DOHH2 (cell line): ENCODE measurements at regions not wholly inside any gene's neighbourhood (a gene's known extent, or its start where the extent isn't known, plus 50 kb on each side); places are given as distances from the start of the nearest gene placed in this dataset.

Source experiments
- H3F3A ChIP-seq: fragments of 200-600 bp; sonication (generic), shearing (Covaris generic); 2 replicates; pipeline ENCODE4 v1.6.0; 2016; ENCODE audit warnings: antibody characterized with exemption, mild to moderate bottlenecking; ENCODE audit not compliant: control insufficient read depth, insufficient read depth
- H3K27ac ChIP-seq: fragments of 200-600 bp; sonication (generic); 2 replicates; pipeline ENCODE4 v1.5.1; 2014; ENCODE audit warnings: low read depth, mild to moderate bottlenecking, low read length, moderate library complexity
- H3K27me3 ChIP-seq: fragments of 200-600 bp; sonication (generic); 2 replicates; pipeline ENCODE4 v1.6.1; 2014; ENCODE audit warnings: mild to moderate bottlenecking, low read length, mixed read lengths; ENCODE audit not compliant: control insufficient read depth
- H3K36me3 ChIP-seq: fragments of 200-600 bp; sonication (generic); 2 replicates; pipeline ENCODE4 v1.6.1; 2014; ENCODE audit warnings: mild to moderate bottlenecking, low read length, moderate library complexity, mixed read lengths; ENCODE audit not compliant: control insufficient read depth
- H3K4me1 ChIP-seq: fragments of 200-600 bp; sonication (generic); 2 replicates; pipeline ENCODE4 v1.6.1; 2014; ENCODE audit warnings: mild to moderate bottlenecking, low read length, mixed read lengths; ENCODE audit not compliant: control insufficient read depth
- H3K4me2 ChIP-seq: fragments of 200-600 bp; sonication (generic); 2 replicates; pipeline ENCODE4 v1.6.0; 2014; ENCODE audit warnings: mild to moderate bottlenecking, low read length, moderate library complexity
- H3K4me3 ChIP-seq: fragments of 200-600 bp; sonication (generic); 2 replicates; pipeline ENCODE4 v1.5.1; 2014; ENCODE audit warnings: mild to moderate bottlenecking, low read length, mixed read lengths
- H3K79me2 ChIP-seq: fragments of 200-600 bp; sonication (generic); 2 replicates; pipeline ENCODE4 v1.6.1; 2014; ENCODE audit warnings: mild to moderate bottlenecking, low read length, mixed read lengths; ENCODE audit not compliant: control insufficient read depth
- H3K9me2 ChIP-seq: fragments of 200-600 bp; sonication (generic); replicated peaks from 2 replicates; pipeline ENCODE4 v1.6.1; 2014; ENCODE audit warnings: mild to moderate bottlenecking, low read length, mixed read lengths; ENCODE audit not compliant: control insufficient read depth
- H3K9me3 ChIP-seq: fragments of 200-600 bp; sonication (generic); 2 replicates; pipeline ENCODE4 v1.6.1; 2014; ENCODE audit warnings: antibody characterized with exemption, low read length, mixed read lengths; ENCODE audit not compliant: control insufficient read depth, insufficient read depth
- H4K20me1 ChIP-seq: fragments of 200-600 bp; sonication (generic); 2 replicates; pipeline ENCODE4 v1.6.0; 2014; ENCODE audit warnings: low read depth, mild to moderate bottlenecking, antibody characterized with exemption, low read length, moderate library complexity; ENCODE audit not compliant: control insufficient read depth, insufficient read depth
- CTCF ChIP-seq: fragments of 200-600 bp; sonication (generic); IDR thresholded peaks from one replicate; pipeline ENCODE4 v1.5.1; 2014; ENCODE audit warnings: antibody characterized with exemption, mild to moderate bottlenecking, low read depth, low read length; ENCODE audit not compliant: poor library complexity, severe bottlenecking
- EZH2phosphoT487 ChIP-seq: fragments of 200-600 bp; sonication (generic); IDR thresholded peaks from 2 replicates; pipeline ENCODE4 v1.6.1; 2017; ENCODE audit warnings: borderline replicate concordance, mild to moderate bottlenecking, antibody characterized with exemption, low read length, moderate library complexity, mixed read lengths

DNA sequence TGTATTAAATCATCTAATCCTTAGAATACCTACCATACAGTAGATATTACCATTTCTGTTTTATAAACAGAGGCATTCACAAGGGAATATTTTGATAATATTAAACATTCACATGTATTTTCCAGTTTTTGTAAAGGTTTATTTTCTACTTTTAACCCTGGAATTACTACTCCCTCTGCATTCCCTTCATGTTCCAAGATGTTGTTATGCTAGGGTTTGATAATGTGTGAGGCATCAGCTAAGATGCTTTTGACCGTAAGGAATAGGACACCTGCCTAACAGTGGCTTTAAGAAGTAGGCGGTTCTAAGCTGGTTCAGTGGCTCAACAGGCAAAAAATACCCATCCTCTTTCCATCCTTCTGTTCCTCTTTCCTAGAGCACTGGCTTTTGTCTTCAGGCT lies 131.9 kb upstream of the USP24 start:
- no peaks in the 10 kb centered on the region for H4K20me1 ChIP-seq

DNA sequence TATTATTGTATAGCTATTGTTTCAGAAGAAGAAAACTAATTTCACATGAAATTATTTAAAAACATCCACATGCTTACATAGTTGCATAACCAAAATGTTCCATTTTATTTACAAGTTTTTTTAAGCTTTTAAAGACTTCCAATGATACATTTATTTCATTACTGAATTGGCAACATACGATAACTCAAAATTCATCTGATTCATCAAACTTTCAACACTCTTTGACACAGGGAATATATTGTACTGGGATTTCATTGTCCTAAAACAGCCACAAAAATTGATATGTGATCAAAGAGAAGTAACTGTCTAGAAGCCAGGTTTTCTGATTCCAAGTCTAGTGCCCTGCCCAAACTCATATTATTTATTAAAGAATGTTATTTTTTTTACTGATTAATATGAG lies 131.4 kb upstream of the USP24 start:
- TF ChIP-seq CTCF (no peak), EZH2phosphoT487 (no peak)
- H3K9me3 ChIP-seq = no peaks in the 10 kb centered on the region
- no peaks in the 10 kb centered on the region for H3K9me2 ChIP-seq
- no peak overlapping the region for H3K27ac ChIP-seq
- peaks cover 5% of the 10 kb centered on the region; the same call in 1 of the 2 replicates for H3K27me3 ChIP-seq
- no peaks in the 10 kb centered on the region for H3K79me2 ChIP-seq
- no peaks in the 10 kb centered on the region for H3K36me3 ChIP-seq
- H3K4me1 ChIP-seq = no peaks in the 10 kb centered on the region
- H4K20me1 ChIP-seq = no peaks in the 10 kb centered on the region
- H3K4me3 ChIP-seq = no peak overlapping the region
- no peaks in the 10 kb centered on the region for H3F3A ChIP-seq
- no peak overlapping the region for H3K4me2 ChIP-seq

More for the DNA sequence above, 131.9 kb upstream of the USP24 start:
- H3K27me3 ChIP-seq = 0 out of 2 replicates have a peak, but pooled peaks cover 6% of the 10 kb centered on the region
- no peaks in the 10 kb centered on the region for H3K36me3 ChIP-seq
- H3K4me3 ChIP-seq = no peak overlapping the region
- no peaks in the 10 kb centered on the region for H3K4me1 ChIP-seq
- no peaks in the 10 kb centered on the region for H3F3A ChIP-seq
- H3K9me3 ChIP-seq = no peaks in the 10 kb centered on the region
- no peaks in the 10 kb centered on the region for H3K9me2 ChIP-seq
- H3K79me2 ChIP-seq = no peaks in the 10 kb centered on the region
- H3K4me2 ChIP-seq = no peak overlapping the region
- TF ChIP-seq CTCF (no peak), EZH2phosphoT487 (no peak)
- H3K27ac ChIP-seq = no peak overlapping the region

- Histone ChIP-seq H4K20me1 (no peaks in the 10 kb centered on the region), H3K4me1 (no peaks in the 10 kb centered on the region), H3F3A (no peaks in the 10 kb centered on the region), H3K27ac (no peak overlapping the region), H3K4me2 (no peak overlapping the region), H3K27me3 (peaks cover 23% of the 10 kb centered on the region), H3K36me3 (no peaks in the 10 kb centered on the region), H3K4me3 (no peak overlapping the region), H3K9me3 (no peaks in the 10 kb centered on the region), H3K79me2 (no peaks in the 10 kb centered on the region), H3K9me2 (no peaks in the 10 kb centered on the region)
- TF ChIP-seq EZH2phosphoT487 = no peak
- no peak for TF ChIP-seq CTCF
These were observed 124.5 kb upstream of the USP24 start for GRCh38 chr1:55339681-55340080.

DNA sequence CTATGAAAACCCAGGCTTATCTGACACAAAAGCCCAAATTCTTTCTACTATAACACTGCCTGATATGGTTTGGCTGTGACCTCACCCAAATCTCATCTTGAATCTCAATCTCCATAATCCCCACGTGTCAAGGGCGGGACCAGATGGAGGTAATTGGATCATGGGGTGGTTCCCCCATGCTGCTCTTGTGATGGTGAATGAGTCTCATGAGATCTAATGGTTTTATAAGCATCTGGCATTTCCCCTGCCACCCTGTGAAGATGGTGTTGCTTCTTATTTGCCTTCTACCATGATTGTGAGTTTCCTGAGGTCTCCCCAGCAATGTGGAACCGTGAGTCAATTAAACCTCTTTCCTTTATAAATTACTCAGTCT lies 123.3 kb upstream of the USP24 start:
- TF ChIP-seq CTCF (no peak), EZH2phosphoT487 (no peak)
- no peaks in the 10 kb centered on the region for H3K36me3 ChIP-seq
- H3K79me2 ChIP-seq = no peaks in the 10 kb centered on the region
- no peak overlapping the region for H3K4me3 ChIP-seq
- H3F3A ChIP-seq = no peaks in the 10 kb centered on the region
- no peak overlapping the region for H3K4me2 ChIP-seq
- H3K4me1 ChIP-seq = no peaks in the 10 kb centered on the region
- H3K9me3 ChIP-seq = no peaks in the 10 kb centered on the region
- H3K27me3 ChIP-seq = peaks cover 23% of the 10 kb centered on the region
- H3K9me2 ChIP-seq = no peaks in the 10 kb centered on the region
- no peaks in the 10 kb centered on the region for H4K20me1 ChIP-seq
- H3K27ac ChIP-seq = no peak overlapping the region
